GM12872 (cell line): ENCODE measurements at regions not wholly inside any gene's neighbourhood (a gene's known extent, or its start where the extent isn't known, plus 50 kb on each side); places are given as distances from the start of the nearest gene placed in this dataset.

Experiments
- TF ChIP-seq, protein P1 (sequence below): IDR thresholded peaks from 3 replicates; pipeline ENCODE4 v1.5.1; 2011; ENCODE audit warnings: low read depth, mild to moderate bottlenecking, low read length, moderate library complexity; ENCODE audit not compliant: insufficient read depth

DNA sequence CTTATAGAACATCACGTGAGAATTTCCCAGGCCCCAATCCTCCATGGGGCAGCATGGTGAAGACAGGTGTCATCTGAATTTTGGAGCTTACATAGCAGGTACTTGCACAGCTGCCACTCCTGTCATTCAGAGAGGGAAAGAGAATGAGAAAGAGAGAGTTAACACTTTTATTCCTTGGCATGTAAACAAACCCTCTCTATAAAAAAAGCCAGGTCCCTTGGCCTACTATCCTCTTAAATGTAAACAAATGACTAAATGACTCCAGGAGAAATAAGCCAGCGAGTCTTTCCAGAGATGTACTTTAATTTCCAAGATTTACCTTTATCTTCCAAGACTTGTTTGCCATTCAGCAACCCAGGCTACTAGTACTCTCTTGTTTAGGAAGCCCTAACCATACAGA, 195.3 kb upstream of the HTR2A start:
- TF ChIP-seq, protein P1, sequence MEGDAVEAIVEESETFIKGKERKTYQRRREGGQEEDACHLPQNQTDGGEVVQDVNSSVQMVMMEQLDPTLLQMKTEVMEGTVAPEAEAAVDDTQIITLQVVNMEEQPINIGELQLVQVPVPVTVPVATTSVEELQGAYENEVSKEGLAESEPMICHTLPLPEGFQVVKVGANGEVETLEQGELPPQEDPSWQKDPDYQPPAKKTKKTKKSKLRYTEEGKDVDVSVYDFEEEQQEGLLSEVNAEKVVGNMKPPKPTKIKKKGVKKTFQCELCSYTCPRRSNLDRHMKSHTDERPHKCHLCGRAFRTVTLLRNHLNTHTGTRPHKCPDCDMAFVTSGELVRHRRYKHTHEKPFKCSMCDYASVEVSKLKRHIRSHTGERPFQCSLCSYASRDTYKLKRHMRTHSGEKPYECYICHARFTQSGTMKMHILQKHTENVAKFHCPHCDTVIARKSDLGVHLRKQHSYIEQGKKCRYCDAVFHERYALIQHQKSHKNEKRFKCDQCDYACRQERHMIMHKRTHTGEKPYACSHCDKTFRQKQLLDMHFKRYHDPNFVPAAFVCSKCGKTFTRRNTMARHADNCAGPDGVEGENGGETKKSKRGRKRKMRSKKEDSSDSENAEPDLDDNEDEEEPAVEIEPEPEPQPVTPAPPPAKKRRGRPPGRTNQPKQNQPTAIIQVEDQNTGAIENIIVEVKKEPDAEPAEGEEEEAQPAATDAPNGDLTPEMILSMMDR = no peak

DNA sequence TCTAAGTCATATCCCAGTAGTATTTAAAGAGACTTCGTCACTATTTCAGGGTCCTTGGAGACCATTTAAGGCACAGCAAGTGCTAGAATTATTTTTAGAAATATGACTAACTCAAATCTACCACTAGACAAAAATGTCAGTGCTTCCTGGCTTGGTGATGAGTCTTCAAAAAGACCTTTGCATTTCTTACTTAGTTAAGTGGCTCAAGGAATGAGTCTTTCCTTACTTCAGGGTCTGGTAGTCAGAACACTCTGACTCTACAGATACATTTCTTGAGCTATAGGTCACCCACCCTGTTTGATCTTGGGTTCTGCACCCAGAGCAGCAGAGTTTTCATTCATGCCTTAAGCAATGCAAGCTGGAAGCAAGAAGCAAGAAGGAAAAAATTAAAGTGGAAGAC, 191.0 kb upstream of the HTR2A start:
- TF ChIP-seq, protein P1 = no peak

DNA sequence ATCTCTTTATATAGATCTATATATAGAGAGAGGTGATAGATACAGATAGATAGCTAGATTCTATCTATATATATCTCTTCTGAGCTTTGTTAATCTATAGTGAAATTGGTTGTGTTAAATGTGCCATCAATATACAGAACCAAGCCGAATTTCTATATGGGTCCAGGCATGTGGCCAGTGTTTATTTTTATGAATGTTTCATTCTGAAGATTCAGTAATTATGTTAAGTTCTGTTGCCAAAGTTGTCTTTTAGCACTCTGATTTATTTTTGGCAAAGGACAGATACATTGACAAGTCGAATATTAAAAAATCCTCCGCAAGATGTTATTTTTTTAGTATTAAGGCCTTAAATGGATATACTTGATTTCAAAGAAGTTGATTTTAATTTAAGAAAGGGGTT, 190.4 kb upstream of the HTR2A start:
- TF ChIP-seq, protein P1 = no peak

DNA sequence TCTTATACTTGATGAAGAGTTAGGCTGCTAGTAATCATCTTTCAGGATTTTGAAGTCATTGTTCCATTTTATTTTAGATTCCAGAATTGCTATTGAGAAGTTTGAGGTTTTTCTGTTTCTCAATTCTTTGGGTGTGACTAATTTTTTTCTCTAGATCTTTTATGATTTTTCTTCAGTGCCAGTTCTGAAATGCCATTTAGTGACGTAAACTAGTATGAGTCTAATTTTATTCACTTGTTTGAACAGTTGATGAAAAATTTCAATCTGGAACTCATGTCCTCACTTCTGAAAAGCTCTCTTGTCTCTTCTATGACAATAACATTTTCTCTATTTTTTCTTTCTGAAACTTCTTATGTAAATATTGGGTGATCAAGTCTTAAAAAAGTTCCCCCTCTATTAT, 188.5 kb upstream of the HTR2A start:
- TF ChIP-seq, protein P1 = no peak

DNA sequence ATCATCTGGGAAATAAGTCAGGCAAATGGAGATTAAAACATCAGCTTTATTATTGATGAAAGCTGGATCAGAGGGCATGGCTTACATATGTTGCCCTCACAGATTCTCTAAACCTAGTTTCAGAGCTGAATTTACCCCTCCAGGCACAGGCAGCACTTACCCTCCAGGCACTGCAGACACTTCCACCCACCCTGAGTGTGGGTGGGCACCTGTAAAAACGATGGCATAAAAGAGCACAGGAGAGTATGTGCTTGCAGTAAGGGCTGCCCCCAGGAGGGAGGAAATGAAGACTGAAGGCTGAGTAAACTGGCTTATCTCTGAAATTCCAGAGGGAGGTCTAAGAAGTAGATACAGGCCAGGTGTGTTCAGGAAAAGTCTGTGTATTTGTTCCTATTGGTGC, 185.0 kb upstream of the HTR2A start:
- TF ChIP-seq, protein P1 = no peak

DNA sequence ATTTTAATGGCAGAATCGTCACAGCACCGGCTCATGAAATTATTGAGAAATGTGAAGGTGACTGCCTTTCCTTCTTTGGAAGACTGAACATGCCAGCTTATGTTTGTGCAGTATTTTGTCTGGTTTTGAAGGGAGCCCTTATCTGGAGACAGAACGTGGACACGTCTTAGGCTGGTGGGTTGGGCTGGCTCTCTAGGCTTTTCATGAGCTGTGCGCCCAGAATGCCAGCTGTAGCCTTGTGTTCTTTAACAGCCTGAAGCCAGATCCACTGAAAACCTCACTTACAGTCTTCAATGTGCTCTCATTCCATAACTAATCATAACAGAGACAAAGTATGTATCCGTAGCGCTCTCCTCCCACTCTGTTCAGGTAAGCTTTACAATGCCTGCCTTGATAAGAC, 184.4 kb upstream of the HTR2A start:
- TF ChIP-seq, protein P1 = no peak

DNA sequence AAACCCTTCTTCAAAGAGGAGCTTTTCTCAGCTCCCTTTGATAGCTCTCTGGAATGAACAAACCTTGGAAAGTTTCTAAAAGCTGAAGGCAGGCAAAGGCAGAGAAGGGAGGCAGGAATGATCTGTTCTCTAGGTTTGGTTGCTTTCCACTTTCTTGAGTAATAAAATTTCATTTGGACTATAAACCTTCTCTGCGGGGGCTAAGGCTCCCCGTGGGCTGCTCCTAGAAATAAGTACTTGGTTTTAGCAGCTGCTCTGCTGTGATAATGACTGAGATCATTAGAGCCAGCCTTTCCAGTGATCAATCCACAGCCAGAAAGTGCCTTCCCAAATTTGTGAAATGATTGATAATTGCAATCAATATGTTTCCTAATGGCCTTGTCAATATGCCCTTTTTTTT, 183.8 kb upstream of the HTR2A start:
- TF ChIP-seq, protein P1 = no peak

DNA sequence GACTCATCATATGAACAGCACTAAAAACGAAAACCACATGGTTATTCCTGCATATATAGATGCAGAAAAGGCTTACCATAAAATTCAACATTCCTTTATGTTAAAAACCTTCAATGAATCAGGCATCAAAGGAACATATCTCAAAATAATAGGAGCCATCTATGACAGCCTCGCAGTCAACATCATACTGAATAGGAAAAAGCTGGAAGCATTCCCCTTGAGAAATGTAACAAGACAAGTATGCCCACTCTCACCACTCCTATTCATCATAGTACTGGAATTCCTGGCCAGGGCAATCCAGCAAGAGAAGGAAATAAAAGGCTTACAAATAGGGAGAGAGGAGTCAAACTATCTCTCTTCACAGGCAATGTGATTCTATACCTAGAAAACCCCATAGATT, 179.6 kb upstream of the HTR2A start:
- TF ChIP-seq, protein P1 = no peak
